ENCODE measurements at regions not wholly inside any gene's neighbourhood (a gene's known extent, or its start where the extent isn't known, plus 50 kb on each side); places are given as distances from the start of the nearest gene placed in this dataset.

DNA sequence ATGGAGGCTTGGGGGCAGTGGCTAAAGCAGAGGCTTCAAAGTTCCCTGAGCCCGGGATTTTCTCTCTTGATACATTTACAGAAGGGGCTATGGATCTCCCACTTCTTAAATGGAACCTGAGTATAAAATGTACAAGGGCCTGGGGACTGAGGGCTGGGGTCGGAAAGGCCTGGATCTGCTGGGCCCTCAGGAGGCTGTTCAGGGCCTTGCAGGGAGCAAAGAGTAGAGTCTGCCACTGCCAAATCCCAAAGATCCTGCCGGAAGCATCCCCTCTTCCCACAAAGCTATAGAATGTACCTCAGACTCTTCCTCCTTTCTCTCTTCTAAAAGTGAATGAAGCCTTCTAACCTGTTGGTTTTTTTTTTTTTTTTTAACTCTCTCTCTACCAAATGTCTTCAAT, 59.8 kb upstream of the ARHGEF3 start:
- TF ChIP-seq, protein P1, sequence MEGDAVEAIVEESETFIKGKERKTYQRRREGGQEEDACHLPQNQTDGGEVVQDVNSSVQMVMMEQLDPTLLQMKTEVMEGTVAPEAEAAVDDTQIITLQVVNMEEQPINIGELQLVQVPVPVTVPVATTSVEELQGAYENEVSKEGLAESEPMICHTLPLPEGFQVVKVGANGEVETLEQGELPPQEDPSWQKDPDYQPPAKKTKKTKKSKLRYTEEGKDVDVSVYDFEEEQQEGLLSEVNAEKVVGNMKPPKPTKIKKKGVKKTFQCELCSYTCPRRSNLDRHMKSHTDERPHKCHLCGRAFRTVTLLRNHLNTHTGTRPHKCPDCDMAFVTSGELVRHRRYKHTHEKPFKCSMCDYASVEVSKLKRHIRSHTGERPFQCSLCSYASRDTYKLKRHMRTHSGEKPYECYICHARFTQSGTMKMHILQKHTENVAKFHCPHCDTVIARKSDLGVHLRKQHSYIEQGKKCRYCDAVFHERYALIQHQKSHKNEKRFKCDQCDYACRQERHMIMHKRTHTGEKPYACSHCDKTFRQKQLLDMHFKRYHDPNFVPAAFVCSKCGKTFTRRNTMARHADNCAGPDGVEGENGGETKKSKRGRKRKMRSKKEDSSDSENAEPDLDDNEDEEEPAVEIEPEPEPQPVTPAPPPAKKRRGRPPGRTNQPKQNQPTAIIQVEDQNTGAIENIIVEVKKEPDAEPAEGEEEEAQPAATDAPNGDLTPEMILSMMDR (IDR thresholded peaks at IDR 0.05) = no peak
- H3K79me2 ChIP-seq (ENCODE audit: insufficient read depth, low read length) = no peaks in the 10 kb centered on the region
- no peaks in the 10 kb centered on the region for H3K36me3 ChIP-seq (replicated peaks in 1 of 2; ENCODE audit: control insufficient read depth in 1 of 2, insufficient read depth in 2 of 2, low read length in 2 of 2)
- H3K4me3 Mint-ChIP-seq = no peak overlapping the region
- no peaks in the 10 kb centered on the region for H3K4me1 Mint-ChIP-seq
- no peaks in the 10 kb centered on the region for H3K4me1 ChIP-seq (ENCODE audit: control insufficient read depth in 1 of 2, insufficient read depth in 2 of 2, low read length in 2 of 2)
- peaks cover 0 to 4% (median 2%) of the 10 kb centered on the region in 3 donors for H3K27me3 Mint-ChIP-seq (ENCODE audit: low read depth in 3 of 3)
- no peaks in the 10 kb centered on the region for H3K9me3 Mint-ChIP-seq
- H3K36me3 Mint-ChIP-seq = no peaks in the 10 kb centered on the region
- DNase-seq = no peak
- H3K27ac Mint-ChIP-seq = no peak overlapping the region
- no peaks in the 10 kb centered on the region for H3K27me3 ChIP-seq (ENCODE audit: control insufficient read depth in 2 of 2, insufficient read depth in 2 of 2, low read length in 2 of 2)
- H4K20me1 ChIP-seq (ENCODE audit: insufficient read depth, low read length) = no peaks in the 10 kb centered on the region
- H3K27ac ChIP-seq (ENCODE audit: low read depth in 1 of 2, low read length in 2 of 2) = no peak overlapping the region
- H2AFZ ChIP-seq (ENCODE audit: insufficient read depth, low read depth, low read length, poor library complexity, severe bottlenecking) = no peak overlapping the region
- no peak overlapping the region for H3K4me2 ChIP-seq (replicated peaks; ENCODE audit: extremely low read depth, low read length, poor library complexity, severe bottlenecking)
- no peak overlapping the region for H3K4me3 ChIP-seq (replicated peaks in 1 of 3; ENCODE audit: low read depth in 2 of 3, low read length in 3 of 3)
- intact Hi-C loops (cut with micrococcal nuclease) = no loop called here
- WGBS (ENCODE audit: insufficient coverage) = 100% methylated on average over 1 of the region's 3 CpGs
- H3K9me3 ChIP-seq (replicated peaks in 1 of 2; ENCODE audit: control insufficient read depth in 1 of 2, insufficient read depth in 1 of 2, low read length in 2 of 2) = no peaks in the 10 kb centered on the region
- no peak overlapping the region for H3K9ac ChIP-seq (ENCODE audit: insufficient read depth, low read length, poor library complexity, severe bottlenecking)

DNA sequence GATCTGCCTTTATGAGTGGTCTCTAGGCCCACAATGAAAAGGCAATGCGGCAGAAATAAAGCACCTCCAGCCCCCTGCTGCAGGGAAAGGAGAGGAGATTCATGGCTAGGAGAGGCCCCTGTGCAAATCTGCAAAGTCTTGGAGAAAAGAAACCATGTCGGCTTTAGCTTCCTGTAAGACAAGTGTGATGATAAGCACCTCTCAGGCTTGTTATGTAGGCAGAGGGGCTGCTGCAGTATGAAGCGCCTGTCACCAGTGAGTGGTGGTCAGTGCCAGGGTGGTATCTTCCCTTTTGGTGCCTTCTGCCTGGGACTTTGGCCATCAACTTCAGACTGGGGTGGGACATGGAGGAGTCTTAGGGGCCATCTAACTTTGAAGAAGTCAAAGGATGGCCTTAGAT, 59.2 kb upstream of the ARHGEF3 start:
- H3K36me3 ChIP-seq (replicated peaks in 1 of 2; ENCODE audit: control insufficient read depth in 1 of 2, insufficient read depth in 2 of 2, low read length in 2 of 2) = no peaks in the 10 kb centered on the region
- intact Hi-C loops (cut with micrococcal nuclease) = no loop called here
- no peak overlapping the region for H3K4me3 ChIP-seq (replicated peaks in 1 of 3; ENCODE audit: low read depth in 2 of 3, low read length in 3 of 3)
- no peaks in the 10 kb centered on the region for H3K27me3 ChIP-seq (ENCODE audit: control insufficient read depth in 2 of 2, insufficient read depth in 2 of 2, low read length in 2 of 2)
- H3K9me3 ChIP-seq (replicated peaks in 1 of 2; ENCODE audit: control insufficient read depth in 1 of 2, insufficient read depth in 1 of 2, low read length in 2 of 2) = no peaks in the 10 kb centered on the region
- H3K79me2 ChIP-seq (ENCODE audit: insufficient read depth, low read length) = no peaks in the 10 kb centered on the region
- Mint-ChIP-seq H3K27me3 (ENCODE audit: low read depth in 3 of 3) (peaks cover 0 to 4% (median 2%) of the 10 kb centered on the region in 3 donors), H3K4me3 (no peak overlapping the region), H3K4me1 (peaks cover 3% of the 10 kb centered on the region), H3K36me3 (no peaks in the 10 kb centered on the region), H3K27ac (no peak overlapping the region), H3K9me3 (no peaks in the 10 kb centered on the region)
- no peak overlapping the region for H3K4me2 ChIP-seq (replicated peaks; ENCODE audit: extremely low read depth, low read length, poor library complexity, severe bottlenecking)
- TF ChIP-seq, protein P1 (IDR thresholded peaks at IDR 0.05) = no peak
- no peak overlapping the region for H3K9ac ChIP-seq (ENCODE audit: insufficient read depth, low read length, poor library complexity, severe bottlenecking)
- 69% methylated on average over 2 of the region's 3 CpGs for WGBS (ENCODE audit: insufficient coverage)
- no peaks in the 10 kb centered on the region for H4K20me1 ChIP-seq (ENCODE audit: insufficient read depth, low read length)
- no peak for DNase-seq
- H3K4me1 ChIP-seq (ENCODE audit: control insufficient read depth in 1 of 2, insufficient read depth in 2 of 2, low read length in 2 of 2) = no peaks in the 10 kb centered on the region
- H2AFZ ChIP-seq (ENCODE audit: insufficient read depth, low read depth, low read length, poor library complexity, severe bottlenecking) = no peak overlapping the region
- H3K27ac ChIP-seq (ENCODE audit: low read depth in 1 of 2, low read length in 2 of 2) = no peak overlapping the region
